OCI-LY7 (cell line): ENCODE measurements at regions not wholly inside any gene's neighbourhood (a gene's known extent, or its start where the extent isn't known, plus 50 kb on each side); places are given as distances from the start of the nearest gene placed in this dataset.

ENCODE experiments used
- CTCF ChIP-seq: fragments of 200-600 bp; sonication (generic); conservative IDR thresholded peaks from 2 replicates; pipeline ENCODE4 v1.5.1; 2014; ENCODE audit warnings: mild to moderate bottlenecking, antibody characterized with exemption, low read length, moderate library complexity, mixed read lengths
- EZH2phosphoT487 ChIP-seq: fragments of 200-600 bp; sonication (generic); IDR thresholded peaks from 2 replicates; pipeline ENCODE4 v1.6.1; 2018; ENCODE audit warnings: low read depth, borderline replicate concordance, mild to moderate bottlenecking, mixed run types, antibody characterized with exemption, low read length, moderate library complexity, mixed read lengths

- TF ChIP-seq CTCF = no peak
- TF ChIP-seq EZH2phosphoT487 = no peak
Observed at GRCh38 chrY:17378326-17378725, 501.7 kb downstream of the CDY2B start.
